Parathyroid adenoma (tissue), 2 donors: ENCODE measurements at regions not wholly inside any gene's neighbourhood (a gene's known extent, or its start where the extent isn't known, plus 50 kb on each side); places are given as distances from the start of the nearest gene placed in this dataset.

Experiments
- H2AFZ ChIP-seq: fragments of 300-600 bp; sonication (generic); one replicate; pipeline ENCODE4 v1.7.0; 2017; ENCODE audit warnings: antibody characterized with exemption, mild to moderate bottlenecking
- H3K27ac ChIP-seq: fragments of 300-600 bp; sonication (generic); one replicate; pipeline ENCODE4 v1.7.0; 2017
- H3K27me3 ChIP-seq: fragments of 300-600 bp; sonication (generic); one replicate; pipeline ENCODE4 v1.7.0; 2017; ENCODE audit warnings: low read length; ENCODE audit not compliant: control insufficient read depth, insufficient read depth
- H3K36me3 ChIP-seq: fragments of 300-600 bp; sonication (generic); one replicate; pipeline ENCODE4 v1.7.0; 2017; ENCODE audit warnings: low read length; ENCODE audit not compliant: control insufficient read depth, insufficient read depth
- H3K4me1 ChIP-seq: fragments of 300-600 bp; sonication (generic); one replicate; pipeline ENCODE4 v1.7.0; 2017; ENCODE audit warnings: control low read depth
- H3K4me2 ChIP-seq: fragments of 300-600 bp; sonication (generic); one replicate; pipeline ENCODE4 v1.7.0; 2017; ENCODE audit warnings: low read length
- H3K4me3 ChIP-seq: fragments of 300-600 bp; sonication (generic); one replicate; pipeline ENCODE4 v1.7.0; 2017; ENCODE audit warnings: low read depth, low read length
- H3K79me2 ChIP-seq: fragments of 300-600 bp; sonication (generic); one replicate; pipeline ENCODE4 v1.7.0; 2017; ENCODE audit warnings: control low read depth
- H3K9ac ChIP-seq: fragments of 300-600 bp; sonication (generic); one replicate; pipeline ENCODE4 v1.7.0; 2017; ENCODE audit warnings: mild to moderate bottlenecking
- H3K9me3 ChIP-seq: fragments of 300-600 bp; sonication (generic); one replicate; pipeline ENCODE4 v1.7.0; 2017; ENCODE audit warnings: low read length; ENCODE audit not compliant: control insufficient read depth
- TF ChIP-seq, protein P1 (sequence below): fragments of 300-600 bp; sonication (generic); IDR thresholded peaks from one replicate; pipeline ENCODE4 v1.7.0; 2017; ENCODE audit warnings: antibody characterized with exemption, mild to moderate bottlenecking
- donor health status: primary hyperparathyroidism.

GRCh38 chr6:166689687-166690086 is 62.6 kb upstream of the RPS6KA2 start:
- H3K4me2 ChIP-seq, result no peak overlapping the region
- H2AFZ ChIP-seq, result no peak overlapping the region
- H3K79me2 ChIP-seq, result no peaks in the 10 kb centered on the region
- no peaks in the 10 kb centered on the region for H3K27me3 ChIP-seq
- TF ChIP-seq, protein P1, sequence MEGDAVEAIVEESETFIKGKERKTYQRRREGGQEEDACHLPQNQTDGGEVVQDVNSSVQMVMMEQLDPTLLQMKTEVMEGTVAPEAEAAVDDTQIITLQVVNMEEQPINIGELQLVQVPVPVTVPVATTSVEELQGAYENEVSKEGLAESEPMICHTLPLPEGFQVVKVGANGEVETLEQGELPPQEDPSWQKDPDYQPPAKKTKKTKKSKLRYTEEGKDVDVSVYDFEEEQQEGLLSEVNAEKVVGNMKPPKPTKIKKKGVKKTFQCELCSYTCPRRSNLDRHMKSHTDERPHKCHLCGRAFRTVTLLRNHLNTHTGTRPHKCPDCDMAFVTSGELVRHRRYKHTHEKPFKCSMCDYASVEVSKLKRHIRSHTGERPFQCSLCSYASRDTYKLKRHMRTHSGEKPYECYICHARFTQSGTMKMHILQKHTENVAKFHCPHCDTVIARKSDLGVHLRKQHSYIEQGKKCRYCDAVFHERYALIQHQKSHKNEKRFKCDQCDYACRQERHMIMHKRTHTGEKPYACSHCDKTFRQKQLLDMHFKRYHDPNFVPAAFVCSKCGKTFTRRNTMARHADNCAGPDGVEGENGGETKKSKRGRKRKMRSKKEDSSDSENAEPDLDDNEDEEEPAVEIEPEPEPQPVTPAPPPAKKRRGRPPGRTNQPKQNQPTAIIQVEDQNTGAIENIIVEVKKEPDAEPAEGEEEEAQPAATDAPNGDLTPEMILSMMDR, result no peak
- H3K36me3 ChIP-seq, result no peaks in the 10 kb centered on the region
- no peaks in the 10 kb centered on the region for H3K9me3 ChIP-seq
- H3K9ac ChIP-seq, result no peak overlapping the region
- no peak overlapping the region for H3K27ac ChIP-seq
- H3K4me3 ChIP-seq, result no peak overlapping the region
- no peaks in the 10 kb centered on the region for H3K4me1 ChIP-seq

- Histone ChIP-seq H3K27me3 (no peaks in the 10 kb centered on the region), H3K27ac (no peak overlapping the region), H3K36me3 (no peaks in the 10 kb centered on the region), H3K9me3 (no peaks in the 10 kb centered on the region), H3K9ac (no peak overlapping the region), H3K4me2 (no peak overlapping the region), H3K4me1 (no peaks in the 10 kb centered on the region), H3K4me3 (no peak overlapping the region), H2AFZ (no peak overlapping the region), H3K79me2 (no peaks in the 10 kb centered on the region)
- TF ChIP-seq, protein P1, result no peak
These were observed 61.9 kb upstream of the RPS6KA2 start for GRCh38 chr6:166688901-166689300.

GRCh38 chr6:166687879-166688205 is 60.8 kb upstream of the RPS6KA2 start:
- Histone ChIP-seq H3K4me2 (no peak overlapping the region), H3K4me1 (no peaks in the 10 kb centered on the region), H3K9ac (no peak overlapping the region), H2AFZ (no peak overlapping the region), H3K4me3 (no peak overlapping the region), H3K9me3 (no peaks in the 10 kb centered on the region), H3K79me2 (no peaks in the 10 kb centered on the region), H3K27me3 (no peaks in the 10 kb centered on the region), H3K27ac (no peak overlapping the region), H3K36me3 (no peaks in the 10 kb centered on the region)
- TF ChIP-seq, protein P1, result no peak

DNA sequence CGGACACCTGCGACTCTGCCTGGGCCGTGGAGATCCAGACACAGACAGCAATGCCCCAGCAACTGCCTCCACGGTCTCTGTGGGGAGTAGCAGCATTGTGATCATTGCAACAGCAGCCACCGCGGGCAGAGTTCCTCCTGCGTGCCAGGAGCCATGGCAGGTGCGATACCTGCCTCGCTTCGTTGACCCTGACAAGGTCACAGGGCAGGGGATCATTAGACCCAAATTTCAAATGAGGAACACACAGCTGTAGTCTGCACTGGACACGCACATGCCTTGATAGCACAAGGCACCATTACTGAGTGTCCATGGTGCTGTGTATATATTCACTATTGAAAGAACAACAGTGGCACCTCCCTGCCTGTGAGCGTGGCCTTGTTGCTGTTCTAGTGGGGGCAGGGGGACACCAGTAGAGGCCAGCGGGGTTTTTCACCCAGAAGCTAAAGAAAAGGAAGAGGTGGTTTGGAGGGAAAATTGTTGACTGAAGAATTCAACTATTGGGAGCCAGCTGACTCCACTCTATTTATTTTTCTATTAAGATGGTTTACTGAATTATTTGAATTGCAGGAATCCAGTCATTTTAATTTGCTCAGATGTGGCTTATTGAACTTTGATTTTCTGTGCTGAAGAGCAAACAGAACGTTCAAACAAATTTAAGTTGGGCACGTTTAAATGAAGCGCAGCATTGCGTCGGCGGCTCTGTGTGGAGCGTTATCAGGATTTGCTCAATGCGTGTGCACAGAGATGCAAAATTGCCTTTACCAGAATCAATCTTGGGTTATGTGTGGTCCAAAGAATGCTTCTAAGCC is 60.2 kb upstream of the RPS6KA2 start:
- Histone ChIP-seq H3K9ac (no peak overlapping the region), H3K27me3 (no peaks in the 10 kb centered on the region), H3K36me3 (no peaks in the 10 kb centered on the region), H3K4me2 (no peak overlapping the region), H2AFZ (no peak overlapping the region), H3K4me1 (no peaks in the 10 kb centered on the region), H3K79me2 (no peaks in the 10 kb centered on the region), H3K27ac (no peak overlapping the region), H3K4me3 (no peak overlapping the region), H3K9me3 (no peaks in the 10 kb centered on the region)
- TF ChIP-seq, protein P1, result no peak

DNA sequence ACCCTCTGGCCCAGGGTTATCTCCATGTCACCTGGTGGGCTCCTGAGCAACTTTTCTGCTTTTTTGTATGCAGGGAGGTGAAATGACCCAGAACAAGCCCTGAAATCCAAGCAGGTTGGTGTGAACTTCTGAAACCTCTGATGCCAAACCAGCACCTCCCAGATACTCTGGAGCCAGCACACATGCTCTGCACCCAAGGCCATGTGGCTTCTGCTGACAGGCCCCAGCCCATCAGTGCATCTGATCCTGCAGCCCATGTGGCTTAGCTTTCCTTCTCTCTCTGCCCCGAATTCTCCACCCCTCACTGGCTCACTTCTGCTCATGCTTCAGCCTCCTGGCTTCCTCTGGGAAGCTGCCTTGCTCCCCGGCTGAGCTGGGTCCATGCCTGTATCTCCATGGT is 59.3 kb upstream of the RPS6KA2 start:
- H3K27me3 ChIP-seq, result no peaks in the 10 kb centered on the region
- H3K4me2 ChIP-seq, result no peak overlapping the region
- H3K79me2 ChIP-seq, result no peaks in the 10 kb centered on the region
- H3K27ac ChIP-seq, result no peak overlapping the region
- TF ChIP-seq, protein P1, result no peak
- no peak overlapping the region for H3K9ac ChIP-seq
- no peak overlapping the region for H3K4me3 ChIP-seq
- H3K9me3 ChIP-seq, result no peaks in the 10 kb centered on the region
- H3K4me1 ChIP-seq, result no peaks in the 10 kb centered on the region
- H3K36me3 ChIP-seq, result no peaks in the 10 kb centered on the region
- H2AFZ ChIP-seq, result no peak overlapping the region
